Erythroblast (primary cell): ENCODE measurements at regions not wholly inside any gene's neighbourhood (a gene's known extent, or its start where the extent isn't known, plus 50 kb on each side); places are given as distances from the start of the nearest gene placed in this dataset.

ENCODE experiments used
- DNase-seq, 2 experiments: peaks; one replicate each; lab custom pipeline; 2025; lab: John Stamatoyannopoulos, UW
- GATA1 ChIP-seq: IDR thresholded peaks from 2 replicates; pipeline ENCODE4 v1.6.1; 2011; ENCODE audit warnings: low read depth, mild to moderate bottlenecking, control low read depth, low read length, moderate library complexity
- POLR2A ChIP-seq: IDR thresholded peaks from 2 replicates; pipeline ENCODE4 v1.6.1; 2011; ENCODE audit warnings: mild to moderate bottlenecking, low read length

DNA sequence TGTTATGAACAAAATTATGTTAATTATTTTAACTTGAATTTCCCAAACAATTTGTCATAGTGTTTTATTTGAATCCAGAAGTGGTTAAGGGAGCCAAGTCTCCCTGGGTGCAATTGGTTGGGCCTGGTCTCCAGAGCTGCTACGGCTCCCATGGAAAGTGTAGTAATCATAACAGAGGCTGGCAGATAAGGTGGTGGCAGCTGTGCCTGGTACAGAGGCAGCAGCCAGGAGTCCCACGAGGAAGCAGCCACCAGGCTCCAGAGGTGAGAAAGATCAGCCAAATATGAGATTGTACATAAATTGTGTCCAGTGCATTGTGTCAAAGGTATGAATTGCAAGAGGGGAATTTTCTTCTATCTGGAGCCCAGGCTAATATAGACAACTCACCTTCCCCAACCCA, 368.9 kb upstream of the PTBP2 start:
- DNase-seq: no peak
- TF ChIP-seq POLR2A (no peak), GATA1 (no peak)

DNA sequence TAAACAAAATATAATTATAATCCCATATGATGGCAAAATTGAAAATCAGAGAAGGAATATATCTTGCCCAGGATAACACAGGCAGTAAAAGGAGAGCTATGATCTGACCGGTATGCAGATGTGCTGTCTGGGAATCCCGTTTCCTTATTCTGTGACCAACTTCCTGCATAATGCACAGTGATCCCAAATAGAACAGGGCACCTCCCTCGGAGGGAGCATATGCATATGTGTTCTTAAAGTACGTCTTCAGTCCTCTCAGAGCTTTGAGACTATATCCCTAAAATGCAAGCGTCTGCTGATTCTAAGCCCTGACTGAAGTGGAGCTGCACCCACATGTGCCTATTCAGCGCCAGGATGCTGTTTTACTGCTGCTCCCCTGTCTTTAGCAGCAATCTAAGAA, 366.1 kb upstream of the PTBP2 start:
- TF ChIP-seq GATA1 (no peak), POLR2A (no peak)
- DNase-seq: no peak

DNA sequence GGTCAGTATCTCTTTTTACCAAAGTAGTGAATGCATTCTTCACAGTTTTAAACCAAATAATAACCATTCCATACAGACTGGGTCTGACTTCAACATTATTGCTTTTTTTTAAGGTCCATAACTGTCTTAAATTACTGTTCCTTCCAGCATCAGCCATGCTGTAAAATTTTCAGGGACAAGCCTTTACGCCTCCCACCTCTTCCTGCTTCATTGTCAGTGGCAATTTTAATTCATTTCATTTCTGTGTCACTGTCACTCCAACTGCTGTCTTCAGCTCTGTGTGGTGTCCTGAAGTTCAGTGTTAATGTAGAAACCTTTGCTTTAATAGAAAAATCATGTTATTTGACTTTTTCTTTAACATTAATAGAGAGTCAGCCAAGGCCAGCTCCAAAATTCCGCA, 365.6 kb upstream of the PTBP2 start:
- TF ChIP-seq POLR2A (no peak), GATA1 (no peak)
- no peak for DNase-seq

DNA sequence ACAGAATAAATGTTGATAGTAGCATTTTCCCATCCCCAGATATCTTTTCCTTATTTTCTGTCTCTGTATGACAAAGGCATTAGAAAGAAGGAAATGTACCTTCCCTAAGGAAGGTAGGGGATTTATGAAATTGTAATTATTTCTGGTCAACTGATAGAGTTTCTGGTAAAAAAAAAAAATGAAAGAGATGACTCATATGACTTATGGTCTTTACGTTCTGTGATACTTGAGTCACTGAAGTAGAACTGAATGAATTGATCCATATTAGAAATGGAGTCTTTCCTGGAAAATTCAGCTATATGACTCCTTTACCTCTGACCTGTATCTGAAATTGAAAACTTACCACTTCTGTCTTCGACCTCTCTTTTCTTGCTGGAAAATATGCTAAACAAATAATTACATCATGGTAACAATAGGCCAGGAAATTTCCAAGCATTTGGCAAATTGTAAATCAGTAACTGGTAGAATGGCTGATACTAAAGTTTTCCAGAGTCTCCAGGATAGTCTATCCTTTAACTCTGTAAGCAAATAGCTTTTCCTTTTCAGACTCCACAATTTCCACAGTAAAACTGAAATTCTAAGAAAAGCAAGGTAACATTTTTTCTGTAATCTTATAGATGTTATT, 364.3 kb upstream of the PTBP2 start:
- no peak for DNase-seq
- no peak for TF ChIP-seq GATA1
- no peak for TF ChIP-seq POLR2A

DNA sequence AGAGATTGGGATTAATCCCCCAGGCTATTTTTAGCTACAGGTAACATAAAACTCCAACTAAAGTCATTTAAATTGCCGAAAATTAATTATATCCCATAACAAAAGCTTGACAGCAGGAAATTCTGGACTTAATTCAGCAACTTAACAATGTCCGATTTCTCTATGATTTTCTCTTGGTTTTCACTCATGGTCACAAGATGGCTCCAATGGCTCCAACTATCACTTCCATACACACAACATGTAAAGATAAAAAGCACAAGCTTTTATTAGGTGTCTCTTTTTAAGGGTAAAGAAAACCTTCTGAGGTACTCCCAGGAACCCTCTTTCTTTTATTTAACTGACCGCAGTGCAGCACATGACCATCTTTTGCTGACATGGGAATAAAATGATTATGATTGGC, 363.5 kb upstream of the PTBP2 start:
- TF ChIP-seq GATA1 (no peak), POLR2A (no peak)

GRCh38 chr1:96360036-96360795, 361.4 kb upstream of the PTBP2 start:
- no peak for DNase-seq
- TF ChIP-seq POLR2A (no peak), GATA1 (no peak)

More for the DNA sequence above, 363.5 kb upstream of the PTBP2 start:
- no peak for DNase-seq

DNA sequence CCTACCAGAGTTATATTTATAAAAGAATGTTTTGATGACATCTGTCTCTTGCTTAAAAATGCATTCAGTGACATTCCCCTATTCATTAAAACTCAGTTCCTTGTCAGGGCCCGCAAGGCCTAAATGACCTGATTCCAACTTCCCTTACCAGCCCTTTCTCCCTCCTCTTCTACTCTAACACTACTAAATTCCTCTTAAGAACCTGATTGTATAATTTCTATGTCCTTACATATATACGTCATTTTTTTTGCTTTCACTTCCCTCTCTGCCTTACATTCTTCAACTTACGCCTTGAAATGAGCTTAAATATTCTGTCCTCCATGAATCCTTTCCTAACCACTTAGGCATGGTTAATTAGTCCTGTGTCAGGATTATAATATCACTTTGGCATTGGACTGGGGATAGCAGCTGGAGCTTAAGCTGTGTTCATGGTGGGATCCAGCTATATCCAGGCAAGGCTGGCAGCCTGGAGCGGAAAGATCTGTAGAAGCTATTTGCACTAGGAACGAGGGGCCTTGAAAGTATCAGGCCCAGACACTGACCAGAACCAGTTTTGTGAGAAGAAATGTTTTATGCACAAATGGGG, 360.2 kb upstream of the PTBP2 start:
- TF ChIP-seq POLR2A (no peak), GATA1 (no peak)
- DNase-seq: no peak

DNA sequence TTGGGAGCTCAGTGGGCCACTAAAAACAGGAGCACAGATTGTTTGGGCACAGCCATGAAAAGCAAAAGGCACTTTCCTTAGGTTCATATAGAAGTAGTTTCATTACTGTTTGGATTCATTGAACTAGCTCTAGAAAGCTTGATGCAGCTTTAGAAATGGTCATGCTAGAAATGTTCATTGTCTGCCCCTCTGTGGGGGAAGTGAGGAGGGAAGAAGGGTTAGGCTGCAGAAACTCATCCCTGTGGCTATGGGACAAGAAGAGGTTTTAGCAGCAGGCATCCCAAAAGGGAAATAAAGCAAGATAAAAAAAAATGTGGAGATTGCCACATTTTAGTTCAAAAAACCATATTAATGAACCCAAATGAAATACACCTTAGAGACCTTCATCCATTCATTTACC, 359.6 kb upstream of the PTBP2 start:
- TF ChIP-seq POLR2A (no peak), GATA1 (no peak)
- no peak for DNase-seq

GRCh38 chr1:96362623-96363022, 359.0 kb upstream of the PTBP2 start:
- peak in 1 of 2 experiments; percentile 1 for DNase-seq
- TF ChIP-seq GATA1 (no peak), POLR2A (no peak)

DNA sequence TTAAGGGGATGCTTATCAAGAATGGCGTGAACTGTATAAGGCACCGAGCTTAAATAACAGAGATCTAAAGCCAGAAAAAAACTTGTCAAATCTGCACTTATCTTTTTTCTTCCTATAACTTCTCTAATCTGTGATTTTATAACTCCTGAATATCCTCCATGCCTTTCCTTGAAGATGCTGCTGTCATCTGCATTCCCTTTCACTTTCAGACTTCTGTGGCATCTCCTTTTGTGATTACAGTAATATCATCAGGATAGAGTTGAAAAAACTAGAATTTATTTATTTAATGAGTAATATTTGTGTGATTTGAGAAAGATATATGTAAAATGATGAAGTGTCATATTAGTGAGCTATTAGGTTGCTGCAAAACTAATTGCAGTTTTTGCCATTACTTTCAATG, 357.8 kb upstream of the PTBP2 start:
- no peak for DNase-seq
- TF ChIP-seq GATA1 (no peak), POLR2A (no peak)

- no peak for TF ChIP-seq POLR2A
- DNase-seq: no peak
These were observed 357.0 kb upstream of the PTBP2 start for GRCh38 chr1:96364576-96364975.

DNA sequence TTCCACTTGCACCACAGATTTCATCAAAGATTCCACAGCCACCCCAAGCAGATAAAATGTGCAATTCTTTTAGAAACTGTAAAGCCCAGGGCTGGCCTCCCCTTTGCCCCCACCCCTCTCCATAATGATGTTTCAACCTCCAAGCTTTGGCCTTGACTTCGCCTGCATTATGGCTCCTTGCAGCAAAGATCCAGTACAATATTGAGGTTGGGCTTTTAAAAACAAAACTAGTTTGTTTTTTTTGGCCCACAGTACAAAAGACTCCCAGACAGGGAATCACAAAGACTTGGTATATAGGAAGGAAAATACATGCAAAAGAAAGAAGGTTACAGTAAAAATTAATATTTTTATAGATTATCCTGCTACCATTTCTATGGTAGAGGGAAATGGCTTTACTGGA, 356.5 kb upstream of the PTBP2 start:
- DNase-seq: no peak
- TF ChIP-seq GATA1: no peak
- TF ChIP-seq POLR2A: no peak

DNA sequence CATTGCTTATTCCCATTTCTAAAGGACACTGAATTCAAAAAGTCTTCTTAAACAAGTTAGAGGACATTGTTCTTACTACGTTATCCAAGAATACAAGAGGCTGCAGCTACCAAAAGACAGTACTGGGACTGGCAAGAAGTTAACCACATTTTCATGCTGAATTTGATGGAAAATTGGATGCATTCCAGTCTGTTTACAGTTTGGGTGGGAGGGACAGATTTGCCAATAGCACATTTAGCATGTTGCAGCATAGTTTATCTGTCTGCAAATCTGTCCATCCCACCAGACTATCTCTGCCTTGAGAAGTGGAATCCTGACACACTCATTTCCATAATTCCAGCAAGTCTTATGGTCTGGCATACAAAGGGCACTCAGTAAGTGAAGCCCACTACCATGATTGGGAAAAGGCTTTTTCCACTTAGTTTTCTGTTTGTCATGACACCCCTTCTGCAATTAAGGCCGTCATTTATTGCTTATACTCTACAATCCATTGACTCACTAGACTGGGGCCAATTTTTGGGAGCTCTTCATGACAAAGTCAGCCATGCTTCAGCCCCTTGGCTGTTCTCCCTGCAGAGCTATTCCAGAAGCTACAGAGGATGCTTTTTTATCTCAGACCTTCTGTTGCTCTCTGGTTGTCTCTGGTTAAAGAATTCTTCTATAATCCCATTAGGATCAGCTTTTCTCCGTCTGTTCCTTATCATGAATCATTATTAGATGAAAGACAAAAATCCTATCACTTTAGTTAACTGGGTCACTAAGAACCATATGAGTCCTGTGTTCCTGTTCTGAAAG, 355.8 kb upstream of the PTBP2 start:
- no peak for DNase-seq
- TF ChIP-seq GATA1 (no peak), POLR2A (no peak)

DNA sequence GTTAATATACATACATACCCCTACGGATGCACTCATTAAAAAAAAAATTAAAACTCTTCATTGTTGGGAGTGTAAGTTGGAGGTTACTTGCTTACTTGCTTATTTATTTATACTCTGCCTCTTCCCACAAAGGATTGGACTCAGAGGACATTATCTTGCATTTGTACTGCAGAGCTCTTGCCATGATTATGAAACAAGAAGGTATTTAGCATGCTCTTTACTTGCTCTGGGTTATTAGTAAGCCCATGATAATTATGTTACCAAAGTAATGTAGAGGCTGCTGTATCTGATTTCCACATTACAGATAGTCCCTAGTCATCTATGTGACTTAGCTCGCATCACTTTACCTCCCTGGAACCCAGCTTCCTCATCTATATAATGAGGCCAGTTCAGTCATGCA, 355.1 kb upstream of the PTBP2 start:
- no peak for DNase-seq
- no peak for TF ChIP-seq GATA1
- TF ChIP-seq POLR2A: no peak
